Ectodermal cell (in vitro differentiated cells): ENCODE measurements at regions not wholly inside any gene's neighbourhood (a gene's known extent, or its start where the extent isn't known, plus 50 kb on each side); places are given as distances from the start of the nearest gene placed in this dataset.
"Not testable (repeated sequence)": the region's sequence is repeated elsewhere in the genome, so short reads cannot be mapped to it uniquely, and the experiment has no call there.

Source experiments
- H3K27ac ChIP-seq: 2 replicates; pipeline ENCODE4 v1.7.0; 2013; ENCODE audit warnings: mild to moderate bottlenecking, low read depth, low read length; ENCODE audit not compliant: insufficient read depth, poor library complexity, severe bottlenecking
- H3K27me3 ChIP-seq: 2 replicates; pipeline ENCODE4 v1.7.0; 2013; ENCODE audit warnings: mild to moderate bottlenecking, low read length; ENCODE audit not compliant: insufficient read depth, control insufficient read depth, poor library complexity, severe bottlenecking
- H3K36me3 ChIP-seq: one replicate; pipeline ENCODE4 v1.7.0; 2013; ENCODE audit warnings: low read length; ENCODE audit not compliant: control insufficient read depth, insufficient read depth
- H3K4me1 ChIP-seq: one replicate; pipeline ENCODE4 v1.7.0; 2013; ENCODE audit warnings: low read length; ENCODE audit not compliant: control insufficient read depth, insufficient read depth
- H3K4me3 ChIP-seq: 2 replicates; pipeline ENCODE4 v1.7.0; 2013; ENCODE audit warnings: low read depth, low read length, control low read depth; ENCODE audit not compliant: insufficient read depth
- H3K9me3 ChIP-seq: 2 replicates; pipeline ENCODE4 v1.7.0; 2013; ENCODE audit warnings: mild to moderate bottlenecking, low read length, moderate library complexity; ENCODE audit not compliant: control insufficient read depth
- WGBS, 2 experiments: methylation state at CpG; one replicate each; pipeline ENCODE4 v1.1.7; 2013; ENCODE audit warnings: missing lambda C conversion rate in 2 of 2; 5-methylcytosine and 5-hydroxymethylcytosine counted together

DNA sequence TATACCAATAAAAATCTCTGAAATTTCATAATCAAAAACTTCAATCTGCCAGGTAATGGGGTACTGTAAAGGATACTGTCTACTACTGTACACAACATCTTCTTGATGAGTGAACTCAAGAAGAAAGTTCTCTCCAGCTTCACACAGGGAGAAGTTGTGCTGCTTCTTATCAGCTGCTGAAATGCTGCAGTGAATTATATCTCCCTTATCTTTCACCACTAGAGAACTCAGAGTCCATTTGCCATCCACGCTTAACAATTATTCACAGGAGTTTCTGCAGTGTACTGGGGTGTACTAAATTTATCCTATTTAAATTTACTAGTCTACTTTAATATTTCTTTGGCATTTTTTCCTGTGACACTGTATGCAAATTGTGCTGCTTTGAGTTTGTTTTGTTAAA lies 384.8 kb downstream of the TFAP2B start:
- H3K27ac ChIP-seq, result no peak overlapping the region
- H3K9me3 ChIP-seq, result no peaks in the 10 kb centered on the region
- no peaks in the 10 kb centered on the region for H3K36me3 ChIP-seq
- H3K4me3 ChIP-seq, result no peak overlapping the region
- 100% methylated on average over 1 of the region's 1 CpG; no CpG with 5 or more reads in 1 of the 2 experiments for WGBS, 2 experiments
- no peaks in the 10 kb centered on the region for H3K4me1 ChIP-seq
- H3K27me3 ChIP-seq, result no peaks in the 10 kb centered on the region

DNA sequence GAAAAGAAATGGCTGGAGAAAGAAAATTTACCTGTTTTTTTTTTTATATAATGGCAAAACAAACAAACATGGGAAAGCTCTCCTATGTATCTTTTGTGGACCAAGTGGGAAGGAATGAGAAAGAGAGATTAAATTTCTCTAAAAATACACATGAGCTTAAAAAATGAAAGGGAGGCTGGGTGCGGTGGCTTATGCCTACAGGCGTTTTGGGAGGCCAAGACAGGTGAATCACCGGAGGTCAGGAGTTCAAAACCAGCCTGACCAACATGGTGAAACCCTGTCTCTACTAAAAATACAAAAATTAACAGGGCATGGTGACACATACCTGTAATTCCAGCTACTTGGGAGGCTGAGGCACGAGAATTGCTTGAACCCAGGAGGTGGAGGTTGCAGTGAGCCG lies 388.0 kb downstream of the TFAP2B start:
- H3K9me3 ChIP-seq, H3K4me1 ChIP-seq, H3K27me3 ChIP-seq, H3K4me3 ChIP-seq, H3K36me3 ChIP-seq, H3K27ac ChIP-seq: not testable (repeated sequence)
- 84 to 96% methylated on average over 5 of the region's 5 CpGs for WGBS, 2 experiments

DNA sequence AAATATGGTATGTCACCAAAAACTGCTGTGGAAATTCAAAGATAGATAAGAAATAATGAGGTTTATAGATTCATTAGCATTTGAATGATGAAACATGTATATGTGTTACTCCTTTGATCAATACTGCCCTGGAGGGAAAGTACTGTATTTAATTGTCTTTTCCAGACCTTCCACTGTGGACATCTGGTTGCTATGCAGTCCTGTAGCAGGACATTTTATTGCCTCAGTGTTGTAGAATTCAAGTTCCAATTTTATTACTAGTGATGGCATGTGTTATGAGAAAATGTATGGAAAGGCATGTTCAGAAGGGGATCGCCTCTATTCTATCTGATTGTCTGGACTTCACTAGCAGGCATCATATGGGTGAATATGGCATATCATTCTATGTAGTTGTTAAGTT lies 391.0 kb downstream of the TFAP2B start:
- Histone ChIP-seq H3K4me1 (no peaks in the 10 kb centered on the region), H3K4me3 (no peak overlapping the region), H3K27me3 (peaks cover 5% of the 10 kb centered on the region), H3K9me3 (no peaks in the 10 kb centered on the region), H3K36me3 (no peaks in the 10 kb centered on the region), H3K27ac (no peak overlapping the region)
- WGBS, 2 experiments, result 88 to 100% methylated on average over 1 of the region's 1 CpG

DNA sequence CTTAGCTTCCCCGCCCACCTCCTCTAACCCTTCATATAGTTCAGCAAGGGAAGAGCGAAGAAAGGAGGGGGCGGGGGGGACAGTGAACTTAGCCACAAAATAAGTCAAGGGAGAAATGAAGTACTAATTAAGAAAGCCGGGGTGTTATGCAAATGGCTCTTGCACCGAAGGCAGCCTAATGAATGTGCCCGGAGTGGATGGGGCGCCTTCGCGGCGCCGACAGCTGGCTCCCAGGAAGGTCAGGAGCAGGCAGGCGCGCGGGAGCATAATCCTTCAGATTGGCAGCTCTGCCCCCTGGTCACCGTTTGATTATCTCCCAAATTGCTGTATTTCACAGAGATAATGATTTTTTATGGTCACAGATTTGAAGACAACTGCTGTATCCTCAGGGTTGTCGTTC lies 395.1 kb downstream of the TFAP2B start:
- no peak overlapping the region for H3K4me3 ChIP-seq
- WGBS, 2 experiments, result 16 to 22% methylated on average over 14 to 16 of the region's 16 CpGs

DNA sequence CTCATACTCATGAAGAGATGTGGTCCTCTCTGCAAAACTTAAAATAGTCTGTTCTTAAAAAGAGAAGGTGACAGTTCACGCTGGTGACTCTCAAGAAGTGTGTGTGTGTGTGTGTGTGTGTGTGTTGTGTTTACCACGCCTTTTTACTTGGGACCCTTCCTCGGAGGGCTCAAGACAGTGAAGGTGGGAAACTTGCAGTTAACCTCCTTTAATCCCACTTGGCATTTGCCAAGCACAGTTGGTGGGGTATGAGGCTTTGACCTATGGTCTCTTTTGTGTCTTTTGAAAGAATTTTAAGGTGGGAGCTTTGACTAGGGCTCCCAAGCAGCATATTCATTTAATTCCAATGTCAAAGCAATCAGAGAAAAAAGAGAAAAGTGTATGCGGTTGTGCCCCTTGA lies 395.8 kb downstream of the TFAP2B start:
- no peaks in the 10 kb centered on the region for H3K9me3 ChIP-seq
- WGBS, 2 experiments, result 50 to 60% methylated on average over 4 of the region's 4 CpGs
- H3K36me3 ChIP-seq, result no peaks in the 10 kb centered on the region
- no peak overlapping the region for H3K4me3 ChIP-seq
- no peaks in the 10 kb centered on the region for H3K4me1 ChIP-seq
- H3K27me3 ChIP-seq, result peaks cover 5% of the 10 kb centered on the region
- no peak overlapping the region for H3K27ac ChIP-seq

More for the DNA sequence above, 395.1 kb downstream of the TFAP2B start:
- no peaks in the 10 kb centered on the region for H3K9me3 ChIP-seq
- no peaks in the 10 kb centered on the region for H3K36me3 ChIP-seq
- H3K27ac ChIP-seq, result no peak overlapping the region
- H3K4me1 ChIP-seq, result no peaks in the 10 kb centered on the region
- peaks cover 5% of the 10 kb centered on the region for H3K27me3 ChIP-seq

DNA sequence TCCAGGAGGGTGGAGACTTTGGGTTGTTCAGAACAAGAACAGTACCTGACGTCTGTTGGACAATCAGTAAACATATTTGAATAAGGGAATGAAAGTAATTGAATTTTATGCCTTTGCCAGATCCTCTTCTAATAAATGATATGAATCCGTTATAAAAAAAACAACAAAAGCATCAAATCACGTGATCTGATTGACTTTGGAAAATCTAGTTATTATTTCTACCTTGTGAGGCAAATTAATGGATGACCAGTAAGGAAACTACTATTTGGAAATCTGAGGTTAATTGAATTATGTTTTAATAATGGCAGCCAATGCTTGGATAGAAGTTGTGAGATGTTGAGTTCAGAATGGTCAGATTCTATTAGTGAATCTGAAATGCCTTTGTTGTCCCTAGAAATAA lies 399.5 kb downstream of the TFAP2B start:
- Histone ChIP-seq H3K36me3 (no peaks in the 10 kb centered on the region), H3K27ac (no peak overlapping the region), H3K4me3 (no peak overlapping the region), H3K4me1 (no peaks in the 10 kb centered on the region), H3K27me3 (peaks cover 5% of the 10 kb centered on the region), H3K9me3 (no peaks in the 10 kb centered on the region)
- WGBS, 2 experiments, result 91 to 94% methylated on average over 2 to 3 of the region's 3 CpGs

DNA sequence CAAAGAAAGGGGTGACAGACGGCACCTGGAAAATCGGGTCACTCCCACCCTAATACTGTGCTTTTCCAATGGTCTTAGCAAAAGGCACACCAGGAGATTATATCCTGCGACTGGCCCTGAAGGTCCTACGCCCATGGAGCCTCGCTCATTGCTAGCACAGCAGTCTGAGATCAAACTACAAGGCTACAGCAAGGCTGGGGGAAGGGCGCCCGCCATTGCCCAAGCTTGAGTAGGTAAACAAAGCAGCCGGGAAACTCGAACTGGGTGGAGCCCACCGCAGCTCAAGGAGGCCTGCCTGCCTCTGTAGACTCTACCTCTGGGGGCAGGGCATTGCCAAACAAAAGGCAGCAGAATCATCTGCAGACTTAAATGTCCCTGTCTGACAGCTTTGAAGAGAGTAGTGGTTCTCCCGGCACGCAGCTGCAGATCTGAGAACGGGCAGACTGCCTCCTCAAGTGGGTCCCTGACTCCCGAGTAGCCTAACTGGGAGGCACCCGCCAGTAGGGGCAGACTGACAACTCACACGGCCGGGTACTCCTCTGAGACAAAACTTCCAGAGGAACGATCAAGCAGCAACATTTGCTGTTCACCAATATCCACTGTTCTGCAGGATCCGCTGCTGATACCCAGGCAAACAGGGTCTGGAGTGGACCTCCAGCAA lies 406.0 kb downstream of the TFAP2B start:
- H3K4me1 ChIP-seq, H3K27me3 ChIP-seq, H3K9me3 ChIP-seq, H3K36me3 ChIP-seq, H3K27ac ChIP-seq, H3K4me3 ChIP-seq: not testable (repeated sequence)
- WGBS, 2 experiments, result 76 to 77% methylated on average over 19 of the region's 19 CpGs

DNA sequence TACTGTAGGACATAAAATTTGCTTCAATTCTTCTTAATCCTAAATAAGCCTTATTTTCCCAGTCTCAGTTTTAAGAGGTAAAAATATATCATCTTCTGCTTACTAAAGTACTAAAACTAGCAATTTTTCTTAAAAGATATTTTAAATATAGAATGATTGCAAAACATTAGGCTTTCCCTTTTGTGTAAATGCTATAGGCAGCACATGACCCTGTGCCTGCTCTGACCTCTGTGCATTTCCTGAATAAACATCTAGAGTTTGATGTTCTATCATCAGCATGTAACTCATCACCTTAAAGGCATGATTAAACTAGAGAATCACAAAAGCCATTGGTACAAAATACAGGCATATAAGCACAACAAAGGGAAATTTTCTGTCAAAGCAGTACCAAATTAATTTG lies 422.7 kb downstream of the TFAP2B start:
- H3K9me3 ChIP-seq, result no peaks in the 10 kb centered on the region
- H3K27ac ChIP-seq, result no peak overlapping the region
- H3K36me3 ChIP-seq, result no peaks in the 10 kb centered on the region
- H3K4me1 ChIP-seq, result no peaks in the 10 kb centered on the region
- H3K4me3 ChIP-seq, result no peak overlapping the region
- H3K27me3 ChIP-seq, result no peaks in the 10 kb centered on the region

DNA sequence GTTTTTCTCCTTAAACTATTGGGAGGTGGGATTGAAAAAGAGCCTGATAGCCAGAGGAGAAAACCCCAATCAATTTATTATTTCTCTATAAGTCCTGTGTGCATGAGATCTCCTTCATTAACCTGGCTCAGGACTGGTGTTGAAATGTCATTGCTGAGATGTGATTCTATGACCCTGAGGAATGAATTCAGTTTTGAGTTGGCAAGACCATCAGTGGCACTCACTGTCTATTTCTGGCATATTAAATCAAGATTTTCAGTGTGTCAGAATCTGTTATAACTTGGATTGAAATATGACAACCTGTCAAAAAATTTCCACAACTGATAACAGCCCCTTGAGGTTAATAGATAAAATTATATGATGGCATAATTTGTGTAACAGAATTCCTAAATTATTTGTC lies 431.1 kb downstream of the TFAP2B start:
- Histone ChIP-seq H3K36me3 (no peaks in the 10 kb centered on the region), H3K27ac (no peak overlapping the region), H3K27me3 (no peaks in the 10 kb centered on the region), H3K9me3 (no peaks in the 10 kb centered on the region), H3K4me1 (no peaks in the 10 kb centered on the region), H3K4me3 (no peak overlapping the region)

DNA sequence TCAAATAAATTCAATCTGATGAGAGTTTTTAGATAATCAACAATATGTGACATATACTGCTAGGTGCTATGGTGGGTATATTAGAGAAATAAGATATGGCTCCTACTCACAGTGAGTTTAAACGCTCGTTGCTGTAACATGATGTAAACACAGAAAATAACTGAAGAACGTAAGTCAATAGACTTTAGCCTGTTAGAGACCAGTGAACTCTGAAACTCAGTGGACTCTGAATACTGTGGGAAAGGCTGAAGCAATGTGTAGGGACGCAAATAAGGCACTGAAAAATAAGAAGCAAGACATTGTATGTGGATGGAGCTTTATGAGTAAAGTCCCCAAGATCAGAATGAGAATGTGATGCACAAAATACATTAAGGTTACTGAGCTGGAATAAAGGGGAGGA lies 431.6 kb downstream of the TFAP2B start:
- no peaks in the 10 kb centered on the region for H3K4me1 ChIP-seq
- H3K36me3 ChIP-seq, result no peaks in the 10 kb centered on the region
- no peak overlapping the region for H3K4me3 ChIP-seq
- H3K9me3 ChIP-seq, result no peaks in the 10 kb centered on the region
- no peaks in the 10 kb centered on the region for H3K27me3 ChIP-seq
- H3K27ac ChIP-seq, result no peak overlapping the region
- WGBS, 2 experiments, result 93 to 94% methylated on average over 4 of the region's 4 CpGs

DNA sequence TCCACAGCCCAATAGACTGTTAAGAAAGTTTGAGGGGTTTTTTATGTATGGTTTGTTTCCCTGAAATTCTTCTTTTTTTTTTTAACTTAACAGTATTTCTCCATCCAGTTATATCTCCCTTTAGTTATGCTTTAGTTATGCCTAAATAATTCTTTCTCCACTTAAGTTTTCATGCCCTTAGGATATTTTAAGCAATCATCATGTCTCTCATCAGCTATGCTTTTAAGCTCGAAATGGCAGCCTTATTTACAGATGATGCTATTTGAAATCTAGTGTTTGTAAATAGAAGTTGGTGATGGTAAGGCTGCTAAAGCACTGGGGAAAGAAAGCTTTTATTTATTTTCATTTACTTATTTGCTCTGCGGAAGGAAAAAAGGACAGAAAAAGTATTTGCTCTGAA lies 439.3 kb downstream of the TFAP2B start:
- 100% methylated on average over 1 to 2 of the region's 2 CpGs for WGBS, 2 experiments

More for the DNA sequence above, 439.3 kb downstream of the TFAP2B start:
- no peak overlapping the region for H3K4me3 ChIP-seq
- no peaks in the 10 kb centered on the region for H3K4me1 ChIP-seq
- no peaks in the 10 kb centered on the region for H3K36me3 ChIP-seq
- no peak overlapping the region for H3K27ac ChIP-seq
- no peaks in the 10 kb centered on the region for H3K27me3 ChIP-seq
- H3K9me3 ChIP-seq, result no peaks in the 10 kb centered on the region
